HL-60 (cell line): ENCODE measurements at regions not wholly inside any gene's neighbourhood (a gene's known extent, or its start where the extent isn't known, plus 50 kb on each side); places are given as distances from the start of the nearest gene placed in this dataset.

Experiments
- DNase-seq, 2 experiments: peaks; one replicate each; pipeline ENCODE4 v3.0.0-alpha.2; 2010 to 2020; ENCODE audit warnings: low read depth in 1 of 2, low spot score in 1 of 2
- H3K27ac ChIP-seq: fragments of 250-450 bp; sonication (Bioruptor Pico); replicated peaks from 2 replicates; pipeline ENCODE4 v1.5.1; 2020; ENCODE audit warnings: mild to moderate bottlenecking, moderate library complexity
- H3K27me3 ChIP-seq: fragments of 250-450 bp; sonication (Bioruptor Pico); 2 replicates; pipeline ENCODE4 v1.5.1; 2021; ENCODE audit warnings: mild to moderate bottlenecking, moderate library complexity; ENCODE audit not compliant: insufficient read depth, poor library complexity, severe bottlenecking
- H3K4me3 ChIP-seq: replicated peaks from 2 replicates; pipeline ENCODE4 v1.5.1; 2011; ENCODE audit warnings: mild to moderate bottlenecking, control low read depth, low read length; ENCODE audit not compliant: insufficient read depth
- CTCF ChIP-seq: IDR thresholded peaks from one replicate; pipeline ENCODE4 v1.5.1; 2011; ENCODE audit warnings: low read length, control low read depth, inconsistent platforms; ENCODE audit not compliant: insufficient read depth
- GABPA ChIP-seq: IDR thresholded peaks from 2 replicates; pipeline ENCODE4 v1.6.1; 2012; ENCODE audit warnings: low read depth
- POLR2AphosphoS5 ChIP-seq: IDR thresholded peaks from 2 replicates; pipeline ENCODE4 v1.6.1; 2012; ENCODE audit warnings: low read depth
- REST ChIP-seq: IDR thresholded peaks from 2 replicates; pipeline ENCODE4 v1.6.1; 2012; ENCODE audit warnings: low read depth; ENCODE audit not compliant: insufficient replicate concordance
- SPI1 ChIP-seq: IDR thresholded peaks from 2 replicates; pipeline ENCODE4 v1.6.1; 2012; ENCODE audit warnings: low read depth, mild to moderate bottlenecking, borderline replicate concordance

GRCh38 chr4:14752341-14753046 lies 249.8 kb upstream of the CPEB2 start:
- Histone ChIP-seq H3K27ac (no peak overlapping the region), H3K4me3 (no peak overlapping the region), H3K27me3 (no peaks in the 10 kb centered on the region)
- TF ChIP-seq POLR2AphosphoS5 (no peak), GABPA (no peak), REST (no peak), CTCF (no peak), SPI1 (no peak)
- no peak for DNase-seq

GRCh38 chr4:14767142-14767541 lies 235.1 kb upstream of the CPEB2 start:
- no peak for DNase-seq
- Histone ChIP-seq H3K4me3 (no peak overlapping the region), H3K27ac (no peak overlapping the region), H3K27me3 (no peaks in the 10 kb centered on the region)
- TF ChIP-seq POLR2AphosphoS5 (no peak), SPI1 (no peak), CTCF (no peak), REST (no peak), GABPA (no peak)

GRCh38 chr4:14768449-14768848 lies 233.8 kb upstream of the CPEB2 start:
- H3K27ac ChIP-seq: no peak overlapping the region
- no peak for TF ChIP-seq POLR2AphosphoS5
- no peak for TF ChIP-seq CTCF
- TF ChIP-seq REST: no peak
- TF ChIP-seq GABPA: no peak
- no peak for TF ChIP-seq SPI1
- no peak overlapping the region for H3K4me3 ChIP-seq
- no peaks in the 10 kb centered on the region for H3K27me3 ChIP-seq
- no peak for DNase-seq
